ENCODE measurements at regions not wholly inside any gene's neighbourhood (a gene's known extent, or its start where the extent isn't known, plus 50 kb on each side); places are given as distances from the start of the nearest gene placed in this dataset.

GRCh38 chrX:63408050-63408449 lies 56.9 kb upstream of the SPIN4 start:
- TF ChIP-seq PPARA (CRISPR knock-in tag; IDR thresholded peaks at IDR 0.05; ENCODE audit: borderline replicate concordance) = no peak
- no peak for TF ChIP-seq TCF4 (CRISPR knock-in tag; IDR thresholded peaks at IDR 0.05; ENCODE audit: borderline replicate concordance)
- no peak for TF ChIP-seq ARNTL (CRISPR knock-in tag; IDR thresholded peaks at IDR 0.05; ENCODE audit: borderline replicate concordance, low read depth)
- no peak for TF ChIP-seq CREB5 (CRISPR knock-in tag; IDR thresholded peaks at IDR 0.05; ENCODE audit: low read depth)
- no peak for TF ChIP-seq PATZ1 (CRISPR knock-in tag; IDR thresholded peaks at IDR 0.05; ENCODE audit: borderline replicate concordance)
- no peak for TF ChIP-seq CSRNP3 (CRISPR knock-in tag; IDR thresholded peaks at IDR 0.05)
- no peak for TF ChIP-seq ISL1 (CRISPR knock-in tag; IDR thresholded peaks at IDR 0.05)
- no peak for TF ChIP-seq BACH2 (CRISPR knock-in tag; IDR thresholded peaks at IDR 0.05; ENCODE audit: borderline replicate concordance)
- TF ChIP-seq ZNF70 (CRISPR knock-in tag; IDR thresholded peaks at IDR 0.05) = no peak
- TF ChIP-seq CSDC2 (CRISPR knock-in tag; IDR thresholded peaks at IDR 0.05) = no peak
- TF ChIP-seq ZFP30 (CRISPR knock-in tag; IDR thresholded peaks at IDR 0.05) = no peak
- no peak for TF ChIP-seq SNAI2 (CRISPR knock-in tag; IDR thresholded peaks at IDR 0.05)
- TF ChIP-seq ZFP3 (CRISPR knock-in tag; IDR thresholded peaks at IDR 0.05) = no peak
- no peak for TF ChIP-seq RARB (CRISPR knock-in tag; IDR thresholded peaks at IDR 0.05)

All from SK-N-SH treated with all-trans-retinoic acid at 6 μM for 48 hours (cell line).